HepG2 (cell line): ENCODE measurements at regions not wholly inside any gene's neighbourhood (a gene's known extent, or its start where the extent isn't known, plus 50 kb on each side); places are given as distances from the start of the nearest gene placed in this dataset.

ENCODE experiments used
- ATAC-seq: fragments of 200-7000 bp; cut with Tn5 transposase; 3 replicates; pipeline ENCODE4 v1.9.1; 2020; ENCODE audit warnings: mild to moderate bottlenecking, moderate library complexity
- BruUV-seq: library from RNA; stranded (reverse); fragments of 400-500 nt; replicated peaks from 2 replicates; lab custom pipeline; 2021; lab: Mats Ljungman, UMichigan
- CTCF ChIA-PET: fragments of 300-600 bp; formaldehyde crosslinking; extraction: SDS; loops from one replicate; lab custom pipeline; 2021; ENCODE audit warnings: low total read pairs, inconsistent platforms, low intra/inter-chr PET ratio; lab: Yijun Ruan, JAX
- POLR2A ChIA-PET: fragments of 350-600 bp; sonication (Branson Sonifier 250); formaldehyde crosslinking; loops from one replicate; lab custom pipeline; 2020; ENCODE audit warnings: antibody characterized with exemption, inconsistent platforms; lab: Yijun Ruan, JAX
- DNase-seq: peaks from one replicate; pipeline ENCODE4 v3.0.0-alpha.2; 2015; ENCODE audit warnings: low spot score
- FAIRE-seq: peaks from 3 replicates; lab custom pipeline; 2011; peaks lifted over from hg19 to GRCh38; lab: Jason Lieb, UNC
- H2AFZ ChIP-seq: one replicate; pipeline ENCODE4 v1.6.1; 2011; ENCODE audit warnings: low read length, inconsistent platforms
- H3K27ac ChIP-seq: fragments of 300-600 bp; 3 replicates; pipeline ENCODE4 v1.8.0; 2011; ENCODE audit warnings: mixed run types, mild to moderate bottlenecking, mixed read lengths, low read length, inconsistent platforms; ENCODE audit not compliant: insufficient read depth; ENCODE audit errors: extremely low read length
- H3K27me3 ChIP-seq, 2 experiments: fragments of 200-600 bp in 1 of 2; 2 replicates in 1 of 2; 3 replicates in 1 of 2; pipeline versions ENCODE4 v1.6.0 to v1.8.0; 2011; ENCODE audit warnings: low read length in 2 of 2, mild to moderate bottlenecking in 2 of 2, moderate library complexity in 2 of 2, inconsistent platforms in 1 of 2; ENCODE audit not compliant: insufficient read depth in 2 of 2, control insufficient read depth in 1 of 2
- H3K36me3 ChIP-seq, 2 experiments: fragments of 200-600 bp in 1 of 2; replicated peaks in 1 of 2; 2 replicates in 1 of 2; 3 replicates in 1 of 2; pipeline versions ENCODE4 v1.5.1 to v1.8.0; 2011; ENCODE audit warnings: low read length in 2 of 2, inconsistent platforms in 1 of 2; ENCODE audit not compliant: insufficient read depth in 2 of 2, control insufficient read depth in 1 of 2
- H3K4me1 ChIP-seq: 2 replicates; pipeline ENCODE4 v1.5.1; 2012; ENCODE audit warnings: low read length, inconsistent platforms; ENCODE audit not compliant: insufficient read depth
- H3K4me2 ChIP-seq: 2 replicates; pipeline ENCODE4 v1.6.0; 2011; ENCODE audit warnings: low read depth, low read length, inconsistent platforms
- H3K4me3 ChIP-seq, 3 experiments: fragments of 200-600 bp in 1 of 3; sonication (generic), shearing (Covaris generic) in 1 of 3; replicated peaks in 1 of 3; 2 replicates each; pipeline ENCODE4 v1.5.1; 2011 to 2016; ENCODE audit warnings: low read length in 3 of 3, inconsistent platforms in 2 of 3, low read depth in 2 of 3, mild to moderate bottlenecking in 2 of 3, control low read depth in 1 of 3, mixed read lengths in 1 of 3; ENCODE audit not compliant: insufficient read depth in 1 of 3
- H3K79me2 ChIP-seq: one replicate; pipeline ENCODE4 v1.6.1; 2011; ENCODE audit warnings: low read length, inconsistent platforms; ENCODE audit not compliant: insufficient read depth
- H3K9ac ChIP-seq: 2 replicates; pipeline ENCODE4 v1.6.0; 2011; ENCODE audit warnings: mild to moderate bottlenecking, low read depth, low read length, inconsistent platforms; ENCODE audit not compliant: insufficient read depth
- H3K9me3 ChIP-seq: 2 replicates; pipeline ENCODE4 v1.5.1; 2012; ENCODE audit warnings: mild to moderate bottlenecking, low read length
- H4K20me1 ChIP-seq: 2 replicates; pipeline ENCODE4 v1.6.0; 2011; ENCODE audit warnings: inconsistent platforms, mild to moderate bottlenecking, low read length, moderate library complexity; ENCODE audit not compliant: insufficient read depth
- ELK4 ChIP-seq: sonication (generic); formaldehyde crosslinking; IDR thresholded peaks from 2 replicates; pipeline ENCODE4 v1.9.0; 2021; ENCODE audit warnings: missing genetic modification reagents, borderline replicate concordance
- MYNN ChIP-seq: sonication (generic); formaldehyde crosslinking; IDR thresholded peaks from 2 replicates; pipeline ENCODE4 v1.4.0; 2020; ENCODE audit warnings: mild to moderate bottlenecking, low read depth, missing genetic modification reagents
- NFIC ChIP-seq: IDR thresholded peaks from 2 replicates; pipeline ENCODE4 v1.6.1; 2012; ENCODE audit warnings: mild to moderate bottlenecking, low read length, inconsistent platforms
- YY1 ChIP-seq: IDR thresholded peaks from 2 replicates; pipeline ENCODE4 v1.6.1; 2011; ENCODE audit warnings: low read length, low read depth, moderate library complexity, mild to moderate bottlenecking; ENCODE audit not compliant: insufficient read depth, insufficient replicate concordance
- WGBS: methylation state at CpG from one replicate; pipeline ENCODE4 v1.1.6; 2017; ENCODE audit warnings: low lambda C conversion rate; 5-methylcytosine and 5-hydroxymethylcytosine counted together
- in situ Hi-C: cut with HindIII; loops from 2 replicates; pipeline ENCODE4 v1.10.0; 2017; ENCODE audit warnings: low pct_unique_long_range_greater_than_20kb; ENCODE audit not compliant: extremely low pct_ligation_motif_present
- intact Hi-C: fragments of 100-400 bp; cut with micrococcal nuclease; formaldehyde crosslinking; loops from one replicate; pipeline ENCODE4 v1.10.0; 2022; ENCODE audit not compliant: unreplicated experiment

- Histone ChIP-seq H3K9me3 (no peaks in the 10 kb centered on the region), H3K36me3 (no peaks in the 10 kb centered on the region), H3K27me3 (peaks cover 8 to 30% of the 10 kb centered on the region in 2 experiments), H3K4me3 (no peak overlapping the region), H3K9ac (no peak overlapping the region), H4K20me1 (peaks cover 3% of the 10 kb centered on the region; the same call in 1 of the 2 replicates), H2AFZ (no peak overlapping the region), H3K4me1 (peaks cover 39% of the 10 kb centered on the region), H3K4me2 (no peak overlapping the region), H3K79me2 (no peaks in the 10 kb centered on the region), H3K27ac (no peak overlapping the region)
- in situ Hi-C loops (loop anchor here (5.0 to 10.0 kb wide), 2 partner anchors 61 to 243 kb away; no protein-coding TSS in a partner anchor), intact Hi-C loops (no loop called here)
- ChIA-PET POLR2A (interaction anchor here (0.9 to 1.2 kb wide), 2 partner anchors 66 to 144 kb away, joined by 3 read pairs; no protein-coding TSS in a partner anchor), CTCF (no interaction called here)
- 49% methylated on average over 13 of the region's 13 CpGs for WGBS
- TF ChIP-seq ELK4 (CRISPR knock-in tag) (no peak), MYNN (CRISPR knock-in tag) (no peak), YY1 (no peak)
- FAIRE-seq, result no peak
- no peak for DNase-seq
- no peak for ATAC-seq
- no TSS peak for BruUV-seq
Measured at GRCh38 chr15:66845266-66845785, 143.3 kb downstream of the SMAD6 start.

GRCh38 chr15:66846031-66846430 lies 144.0 kb downstream of the SMAD6 start:
- 56% methylated on average over 5 of the region's 5 CpGs for WGBS
- no peak overlapping the region for H2AFZ ChIP-seq
- ChIA-PET POLR2A (interaction anchor here (0.9 kb wide), 1 partner anchor 67 kb away, joined by 3 read pairs; no protein-coding TSS in a partner anchor), CTCF (no interaction called here)
- no peak for FAIRE-seq
- no peak overlapping the region for H3K9ac ChIP-seq
- no peak overlapping the region for H3K4me2 ChIP-seq
- no peak overlapping the region for H3K27ac ChIP-seq
- BruUV-seq, result no TSS peak
- H3K79me2 ChIP-seq, result no peaks in the 10 kb centered on the region
- H3K4me1 ChIP-seq, result peaks cover 40% of the 10 kb centered on the region
- DNase-seq, result no peak
- H3K36me3 ChIP-seq, result no peaks in the 10 kb centered on the region
- H3K9me3 ChIP-seq, result no peaks in the 10 kb centered on the region
- in situ Hi-C loops, result loop anchor here (5.0 to 10.0 kb wide), 2 partner anchors 61 to 244 kb away; no protein-coding TSS in a partner anchor
- ATAC-seq, result no peak
- no peak overlapping the region for H3K4me3 ChIP-seq
- H3K27me3 ChIP-seq, result peaks cover 8 to 27% of the 10 kb centered on the region in 2 experiments
- no peak for TF ChIP-seq NFIC
- intact Hi-C loops, result no loop called here
- H4K20me1 ChIP-seq, result peaks cover 3% of the 10 kb centered on the region; the same call in 1 of the 2 replicates
